Parathyroid adenoma (tissue), 2 donors: ENCODE measurements at regions not wholly inside any gene's neighbourhood (a gene's known extent, or its start where the extent isn't known, plus 50 kb on each side); places are given as distances from the start of the nearest gene placed in this dataset.

Source experiments
- H2AFZ ChIP-seq: fragments of 300-600 bp; sonication (generic); one replicate; pipeline ENCODE4 v1.7.0; 2017; ENCODE audit warnings: antibody characterized with exemption, mild to moderate bottlenecking
- H3K27ac ChIP-seq: fragments of 300-600 bp; sonication (generic); one replicate; pipeline ENCODE4 v1.7.0; 2017
- H3K27me3 ChIP-seq: fragments of 300-600 bp; sonication (generic); one replicate; pipeline ENCODE4 v1.7.0; 2017; ENCODE audit warnings: low read length; ENCODE audit not compliant: control insufficient read depth, insufficient read depth
- H3K36me3 ChIP-seq: fragments of 300-600 bp; sonication (generic); one replicate; pipeline ENCODE4 v1.7.0; 2017; ENCODE audit warnings: low read length; ENCODE audit not compliant: control insufficient read depth, insufficient read depth
- H3K4me1 ChIP-seq: fragments of 300-600 bp; sonication (generic); one replicate; pipeline ENCODE4 v1.7.0; 2017; ENCODE audit warnings: control low read depth
- H3K4me2 ChIP-seq: fragments of 300-600 bp; sonication (generic); one replicate; pipeline ENCODE4 v1.7.0; 2017; ENCODE audit warnings: low read length
- H3K4me3 ChIP-seq: fragments of 300-600 bp; sonication (generic); one replicate; pipeline ENCODE4 v1.7.0; 2017; ENCODE audit warnings: low read depth, low read length
- H3K79me2 ChIP-seq: fragments of 300-600 bp; sonication (generic); one replicate; pipeline ENCODE4 v1.7.0; 2017; ENCODE audit warnings: control low read depth
- H3K9ac ChIP-seq: fragments of 300-600 bp; sonication (generic); one replicate; pipeline ENCODE4 v1.7.0; 2017; ENCODE audit warnings: mild to moderate bottlenecking
- H3K9me3 ChIP-seq: fragments of 300-600 bp; sonication (generic); one replicate; pipeline ENCODE4 v1.7.0; 2017; ENCODE audit warnings: low read length; ENCODE audit not compliant: control insufficient read depth
- CTCF ChIP-seq: fragments of 300-600 bp; sonication (generic); IDR thresholded peaks from one replicate; pipeline ENCODE4 v1.7.0; 2017; ENCODE audit warnings: antibody characterized with exemption, mild to moderate bottlenecking
- donor health status: primary hyperparathyroidism.

DNA sequence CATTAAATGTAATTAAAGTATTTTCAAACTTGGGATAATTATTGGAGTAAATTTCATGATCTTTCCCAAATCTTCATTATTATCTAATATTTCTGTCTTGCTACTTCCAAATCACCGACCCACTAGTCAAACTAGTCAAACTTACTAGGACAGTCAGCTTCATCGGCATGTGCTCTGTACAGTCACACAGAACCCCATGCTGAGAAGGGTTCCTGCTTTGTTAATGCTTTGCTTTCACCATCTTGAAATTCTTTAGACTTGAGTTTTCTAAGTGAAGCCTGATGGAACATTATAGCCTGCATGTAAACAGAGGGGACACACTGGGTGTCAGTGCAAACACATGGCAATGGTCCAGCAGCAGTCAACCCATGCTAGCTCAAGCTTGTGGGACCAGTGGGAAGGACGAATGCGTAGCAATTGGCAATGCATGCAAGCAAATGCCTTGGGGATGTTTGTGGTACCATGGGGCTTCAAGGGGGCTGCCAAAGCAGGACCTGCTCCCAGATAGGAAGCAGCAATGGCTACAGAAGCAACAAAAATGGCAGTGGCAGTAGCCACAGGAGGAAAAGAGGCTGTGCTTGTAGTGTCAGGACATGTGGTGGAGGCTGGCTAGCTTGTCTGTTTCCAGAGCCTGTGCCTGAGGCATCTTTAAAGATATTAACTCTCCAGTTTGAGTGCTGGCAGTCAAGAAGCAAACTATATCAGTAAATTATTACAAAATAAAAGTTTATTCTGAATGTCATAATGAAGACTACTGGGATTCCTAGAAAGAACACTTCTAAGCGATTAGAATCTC, 441.1 kb upstream of the SEMA3D start:
- no peak overlapping the region for H3K4me3 ChIP-seq
- H3K9ac ChIP-seq, result no peak overlapping the region
- H3K27ac ChIP-seq, result no peak overlapping the region
- no peaks in the 10 kb centered on the region for H3K79me2 ChIP-seq
- no peaks in the 10 kb centered on the region for H3K4me1 ChIP-seq
- no peak for TF ChIP-seq CTCF
- H3K4me2 ChIP-seq, result no peak overlapping the region
- H2AFZ ChIP-seq, result no peak overlapping the region
- no peaks in the 10 kb centered on the region for H3K9me3 ChIP-seq
- no peaks in the 10 kb centered on the region for H3K36me3 ChIP-seq
- H3K27me3 ChIP-seq, result no peaks in the 10 kb centered on the region

DNA sequence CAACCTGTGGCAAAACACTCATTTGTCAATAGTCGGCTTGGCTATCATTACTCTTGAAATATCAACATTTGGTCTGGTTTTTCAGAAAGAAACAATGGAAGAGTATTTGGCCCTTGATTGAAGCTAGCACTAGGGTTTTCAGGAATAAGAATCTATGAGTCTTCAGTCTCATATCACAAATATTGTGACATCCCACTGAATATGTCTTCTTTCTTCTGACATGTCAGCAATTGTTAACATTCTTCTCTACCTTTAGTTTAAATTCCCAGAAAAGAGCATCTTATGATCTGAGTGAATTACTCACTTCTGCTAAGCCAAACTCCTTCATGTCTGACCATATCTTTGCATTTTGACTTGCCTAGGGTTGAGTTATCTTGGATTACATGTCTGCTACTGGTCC, 435.2 kb upstream of the SEMA3D start:
- Histone ChIP-seq H3K4me2 (no peak overlapping the region), H3K79me2 (no peaks in the 10 kb centered on the region), H3K36me3 (no peaks in the 10 kb centered on the region), H2AFZ (no peak overlapping the region), H3K9ac (no peak overlapping the region), H3K27ac (no peak overlapping the region), H3K9me3 (no peaks in the 10 kb centered on the region), H3K27me3 (no peaks in the 10 kb centered on the region), H3K4me3 (no peak overlapping the region), H3K4me1 (no peaks in the 10 kb centered on the region)
- TF ChIP-seq CTCF, result no peak

- no peaks in the 10 kb centered on the region for H3K9me3 ChIP-seq
- no peak for TF ChIP-seq CTCF
Observed at GRCh38 chr7:85620936-85621685, 434.3 kb upstream of the SEMA3D start.

DNA sequence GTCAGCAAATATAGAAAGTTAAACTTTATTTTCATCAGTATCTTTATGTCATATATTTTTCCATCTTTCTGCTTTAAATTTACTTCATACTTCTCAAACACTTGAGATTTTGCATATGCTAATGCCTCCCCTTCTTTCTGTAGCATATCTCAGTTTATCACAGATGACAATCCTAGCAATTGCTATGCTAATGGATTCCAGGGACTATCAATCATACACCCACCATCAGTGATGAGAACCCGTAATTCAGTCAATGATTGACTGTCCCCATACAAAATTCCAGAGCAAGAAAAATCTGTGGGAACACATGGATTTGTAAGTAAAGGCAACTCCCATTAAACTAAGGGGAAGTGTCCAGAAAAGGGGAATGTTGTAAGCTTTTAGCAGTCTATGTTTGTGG, 432.4 kb upstream of the SEMA3D start:
- TF ChIP-seq CTCF, result no peak
- no peak overlapping the region for H3K27ac ChIP-seq
- no peaks in the 10 kb centered on the region for H3K36me3 ChIP-seq
- H3K4me1 ChIP-seq, result no peaks in the 10 kb centered on the region
- no peaks in the 10 kb centered on the region for H3K27me3 ChIP-seq
- no peaks in the 10 kb centered on the region for H3K9me3 ChIP-seq
- no peak overlapping the region for H3K9ac ChIP-seq
- no peak overlapping the region for H3K4me2 ChIP-seq
- no peak overlapping the region for H2AFZ ChIP-seq
- H3K79me2 ChIP-seq, result no peaks in the 10 kb centered on the region
- H3K4me3 ChIP-seq, result no peak overlapping the region

More at GRCh38 chr7:85620936-85621685, 434.3 kb upstream of the SEMA3D start:
- no peaks in the 10 kb centered on the region for H3K27me3 ChIP-seq
- H3K36me3 ChIP-seq, result no peaks in the 10 kb centered on the region
- H3K4me3 ChIP-seq, result no peak overlapping the region
- H3K4me2 ChIP-seq, result no peak overlapping the region
- no peak overlapping the region for H3K9ac ChIP-seq
- no peaks in the 10 kb centered on the region for H3K79me2 ChIP-seq
- no peak overlapping the region for H3K27ac ChIP-seq
- H2AFZ ChIP-seq, result no peak overlapping the region
- H3K4me1 ChIP-seq, result no peaks in the 10 kb centered on the region
